ENCODE measurements at regions not wholly inside any gene's neighbourhood (a gene's known extent, or its start where the extent isn't known, plus 50 kb on each side); places are given as distances from the start of the nearest gene placed in this dataset.

GRCh38 chr5:30551618-30552017 lies 641.9 kb upstream of the CDH6 start:
- TF ChIP-seq, protein P1, sequence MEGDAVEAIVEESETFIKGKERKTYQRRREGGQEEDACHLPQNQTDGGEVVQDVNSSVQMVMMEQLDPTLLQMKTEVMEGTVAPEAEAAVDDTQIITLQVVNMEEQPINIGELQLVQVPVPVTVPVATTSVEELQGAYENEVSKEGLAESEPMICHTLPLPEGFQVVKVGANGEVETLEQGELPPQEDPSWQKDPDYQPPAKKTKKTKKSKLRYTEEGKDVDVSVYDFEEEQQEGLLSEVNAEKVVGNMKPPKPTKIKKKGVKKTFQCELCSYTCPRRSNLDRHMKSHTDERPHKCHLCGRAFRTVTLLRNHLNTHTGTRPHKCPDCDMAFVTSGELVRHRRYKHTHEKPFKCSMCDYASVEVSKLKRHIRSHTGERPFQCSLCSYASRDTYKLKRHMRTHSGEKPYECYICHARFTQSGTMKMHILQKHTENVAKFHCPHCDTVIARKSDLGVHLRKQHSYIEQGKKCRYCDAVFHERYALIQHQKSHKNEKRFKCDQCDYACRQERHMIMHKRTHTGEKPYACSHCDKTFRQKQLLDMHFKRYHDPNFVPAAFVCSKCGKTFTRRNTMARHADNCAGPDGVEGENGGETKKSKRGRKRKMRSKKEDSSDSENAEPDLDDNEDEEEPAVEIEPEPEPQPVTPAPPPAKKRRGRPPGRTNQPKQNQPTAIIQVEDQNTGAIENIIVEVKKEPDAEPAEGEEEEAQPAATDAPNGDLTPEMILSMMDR (IDR thresholded peaks at IDR 0.05) = no peak
- no peak for TF ChIP-seq POLR2A (IDR thresholded peaks at IDR 0.05)
- Histone ChIP-seq H3K36me3 (no peaks in the 10 kb centered on the region), H3K9me3 (no peaks in the 10 kb centered on the region), H3K4me3 (no peak overlapping the region), H3K4me1 (no peaks in the 10 kb centered on the region), H3K27me3 (no peaks in the 10 kb centered on the region), H3K27ac (no peak overlapping the region)
- DNase-seq = no peak

GRCh38 chr5:30548580-30549305 lies 644.7 kb upstream of the CDH6 start:
- no peak for DNase-seq
- Histone ChIP-seq H3K27me3 (no peaks in the 10 kb centered on the region), H3K4me3 (no peak overlapping the region), H3K4me1 (no peaks in the 10 kb centered on the region), H3K27ac (no peak overlapping the region), H3K9me3 (no peaks in the 10 kb centered on the region), H3K36me3 (no peaks in the 10 kb centered on the region)
- TF ChIP-seq POLR2A (IDR thresholded peaks at IDR 0.05) = no peak
- TF ChIP-seq, protein P1 (IDR thresholded peaks at IDR 0.05) = no peak

DNA sequence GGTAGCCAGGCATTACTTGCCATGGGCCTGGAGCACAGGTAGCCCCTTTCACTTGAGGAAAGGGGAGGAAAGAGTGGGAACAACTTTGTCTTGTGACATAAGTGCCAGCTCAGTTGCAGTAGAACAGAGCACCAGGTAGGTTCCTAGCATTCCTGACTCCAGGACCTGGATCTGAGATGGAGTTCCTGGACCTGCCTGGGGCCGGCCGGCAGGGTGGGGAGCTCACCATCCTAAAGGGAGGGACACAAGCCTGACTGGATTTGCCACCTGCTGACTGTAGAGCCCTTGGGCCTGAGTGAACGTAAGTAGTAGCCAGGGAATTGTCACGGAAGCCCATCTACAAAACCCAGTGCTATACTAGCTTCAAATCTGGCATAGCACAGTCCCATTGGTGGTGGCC lies 653.3 kb upstream of the CDH6 start:
- Histone ChIP-seq H3K27me3 (no peaks in the 10 kb centered on the region), H3K4me1 (no peaks in the 10 kb centered on the region), H3K4me3 (no peak overlapping the region), H3K36me3 (no peaks in the 10 kb centered on the region), H3K9me3 (no peaks in the 10 kb centered on the region), H3K27ac (no peak overlapping the region)
- no peak for DNase-seq
- no peak for TF ChIP-seq POLR2A (IDR thresholded peaks at IDR 0.05)
- TF ChIP-seq, protein P1 (IDR thresholded peaks at IDR 0.05) = no peak

- no peak for DNase-seq
- no peak overlapping the region for H3K4me3 ChIP-seq
- H3K4me1 ChIP-seq = no peaks in the 10 kb centered on the region
- no peaks in the 10 kb centered on the region for H3K36me3 ChIP-seq
- no peaks in the 10 kb centered on the region for H3K27me3 ChIP-seq
- no peak overlapping the region for H3K27ac ChIP-seq
- no peaks in the 10 kb centered on the region for H3K9me3 ChIP-seq
- TF ChIP-seq, protein P1 (IDR thresholded peaks at IDR 0.05) = no peak
- no peak for TF ChIP-seq POLR2A (IDR thresholded peaks at IDR 0.05)
Measured at GRCh38 chr5:30539004-30539634, 654.4 kb upstream of the CDH6 start.

GRCh38 chr5:30525353-30525752 lies 668.1 kb upstream of the CDH6 start:
- TF ChIP-seq, protein P1 (IDR thresholded peaks at IDR 0.05) = no peak
- TF ChIP-seq POLR2A (IDR thresholded peaks at IDR 0.05) = no peak
- Histone ChIP-seq H3K27me3 (no peaks in the 10 kb centered on the region), H3K4me3 (no peak overlapping the region), H3K36me3 (no peaks in the 10 kb centered on the region), H3K4me1 (no peaks in the 10 kb centered on the region), H3K9me3 (no peaks in the 10 kb centered on the region), H3K27ac (no peak overlapping the region)
- DNase-seq = no peak

Data from Peyer's patch (tissue), 4 donors.